Mesothelial cell of epicardium (in vitro differentiated cells): ENCODE measurements at regions not wholly inside any gene's neighbourhood (a gene's known extent, or its start where the extent isn't known, plus 50 kb on each side); places are given as distances from the start of the nearest gene placed in this dataset.

Experiments
- DNase-seq, 2 experiments: peaks; one replicate each; pipeline ENCODE4 v3.0.0; 2021; ENCODE audit warnings: low spot score in 2 of 2; ENCODE audit not compliant: unreplicated experiment in 2 of 2
- H3K27ac Mint-ChIP-seq: 2 replicates; pipeline ENCODE4 v1.8.0; 2021; ENCODE audit warnings: mixed read lengths
- H3K27me3 Mint-ChIP-seq: 2 replicates; pipeline ENCODE4 v1.8.0; 2021; ENCODE audit warnings: low read depth, mixed read lengths
- H3K36me3 Mint-ChIP-seq: 2 replicates; pipeline ENCODE4 v1.8.0; 2021; ENCODE audit warnings: mixed read lengths
- H3K4me1 Mint-ChIP-seq: 2 replicates; pipeline ENCODE4 v1.8.0; 2021; ENCODE audit warnings: mixed read lengths
- H3K4me3 Mint-ChIP-seq: 2 replicates; pipeline ENCODE4 v1.8.0; 2021; ENCODE audit warnings: mild to moderate bottlenecking, moderate library complexity, mixed read lengths
- H3K9me3 Mint-ChIP-seq: 2 replicates; pipeline ENCODE4 v1.8.0; 2021; ENCODE audit warnings: mixed read lengths
- TF ChIP-seq, protein P1 (sequence below): fragments of 200-600 bp; sonication (generic); IDR thresholded peaks from one replicate; pipeline ENCODE4 v1.5.0; 2021; ENCODE audit warnings: antibody characterized with exemption; ENCODE audit not compliant: unreplicated experiment

DNA sequence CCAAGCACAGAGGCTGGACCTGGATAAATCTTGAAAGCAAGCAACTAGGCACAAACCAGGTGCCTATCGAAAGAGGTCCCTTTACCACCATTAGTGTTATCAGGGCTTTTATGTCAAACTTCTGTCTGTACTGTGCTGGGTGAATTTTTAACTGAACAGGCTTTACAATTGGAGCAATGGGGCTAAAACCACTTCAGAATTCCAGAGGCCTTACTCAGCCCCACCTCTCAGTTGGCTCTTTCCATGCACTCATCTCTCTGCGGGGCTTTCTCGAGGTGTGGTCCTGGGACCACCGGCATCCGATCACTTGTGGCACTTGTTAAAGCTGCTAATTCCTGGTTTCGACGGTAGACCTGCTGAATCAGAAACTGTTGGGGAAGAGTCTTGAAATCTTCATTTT, 232.5 kb downstream of the SOX4 start:
- H3K4me3 Mint-ChIP-seq: no peak overlapping the region
- TF ChIP-seq, protein P1, sequence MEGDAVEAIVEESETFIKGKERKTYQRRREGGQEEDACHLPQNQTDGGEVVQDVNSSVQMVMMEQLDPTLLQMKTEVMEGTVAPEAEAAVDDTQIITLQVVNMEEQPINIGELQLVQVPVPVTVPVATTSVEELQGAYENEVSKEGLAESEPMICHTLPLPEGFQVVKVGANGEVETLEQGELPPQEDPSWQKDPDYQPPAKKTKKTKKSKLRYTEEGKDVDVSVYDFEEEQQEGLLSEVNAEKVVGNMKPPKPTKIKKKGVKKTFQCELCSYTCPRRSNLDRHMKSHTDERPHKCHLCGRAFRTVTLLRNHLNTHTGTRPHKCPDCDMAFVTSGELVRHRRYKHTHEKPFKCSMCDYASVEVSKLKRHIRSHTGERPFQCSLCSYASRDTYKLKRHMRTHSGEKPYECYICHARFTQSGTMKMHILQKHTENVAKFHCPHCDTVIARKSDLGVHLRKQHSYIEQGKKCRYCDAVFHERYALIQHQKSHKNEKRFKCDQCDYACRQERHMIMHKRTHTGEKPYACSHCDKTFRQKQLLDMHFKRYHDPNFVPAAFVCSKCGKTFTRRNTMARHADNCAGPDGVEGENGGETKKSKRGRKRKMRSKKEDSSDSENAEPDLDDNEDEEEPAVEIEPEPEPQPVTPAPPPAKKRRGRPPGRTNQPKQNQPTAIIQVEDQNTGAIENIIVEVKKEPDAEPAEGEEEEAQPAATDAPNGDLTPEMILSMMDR: no peak
- H3K36me3 Mint-ChIP-seq: peaks cover 1% of the 10 kb centered on the region
- peaks cover 62% of the 10 kb centered on the region for H3K4me1 Mint-ChIP-seq
- no peaks in the 10 kb centered on the region for H3K27me3 Mint-ChIP-seq
- H3K9me3 Mint-ChIP-seq: no peaks in the 10 kb centered on the region
- peak overlapping the region; percentile 84 for H3K27ac Mint-ChIP-seq
- DNase-seq: no peak

DNA sequence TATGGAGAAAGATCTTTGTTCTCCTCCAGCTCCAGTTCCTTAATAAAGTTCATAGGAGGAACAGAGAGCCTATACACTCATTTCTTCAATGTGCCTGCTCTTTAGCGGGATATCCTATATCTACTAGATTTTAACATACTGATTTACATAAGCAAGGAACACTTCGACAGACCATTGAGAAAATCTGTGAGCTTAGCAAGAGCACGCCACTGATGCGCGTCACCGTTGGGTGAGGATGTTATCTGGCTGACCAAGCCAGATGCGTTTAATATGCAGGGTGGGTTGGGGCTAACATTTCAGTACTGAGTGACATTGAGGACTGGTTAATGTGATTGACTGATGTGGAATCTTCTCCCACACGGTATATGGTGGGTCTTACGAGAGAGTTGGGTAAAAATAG, 233.4 kb downstream of the SOX4 start:
- H3K4me3 Mint-ChIP-seq: no peak overlapping the region
- TF ChIP-seq, protein P1: no peak
- no peaks in the 10 kb centered on the region for H3K36me3 Mint-ChIP-seq
- no peaks in the 10 kb centered on the region for H3K9me3 Mint-ChIP-seq
- no peak for DNase-seq
- H3K4me1 Mint-ChIP-seq: peaks cover 71% of the 10 kb centered on the region
- no peaks in the 10 kb centered on the region for H3K27me3 Mint-ChIP-seq
- peak overlapping the region; percentile 57 for H3K27ac Mint-ChIP-seq

DNA sequence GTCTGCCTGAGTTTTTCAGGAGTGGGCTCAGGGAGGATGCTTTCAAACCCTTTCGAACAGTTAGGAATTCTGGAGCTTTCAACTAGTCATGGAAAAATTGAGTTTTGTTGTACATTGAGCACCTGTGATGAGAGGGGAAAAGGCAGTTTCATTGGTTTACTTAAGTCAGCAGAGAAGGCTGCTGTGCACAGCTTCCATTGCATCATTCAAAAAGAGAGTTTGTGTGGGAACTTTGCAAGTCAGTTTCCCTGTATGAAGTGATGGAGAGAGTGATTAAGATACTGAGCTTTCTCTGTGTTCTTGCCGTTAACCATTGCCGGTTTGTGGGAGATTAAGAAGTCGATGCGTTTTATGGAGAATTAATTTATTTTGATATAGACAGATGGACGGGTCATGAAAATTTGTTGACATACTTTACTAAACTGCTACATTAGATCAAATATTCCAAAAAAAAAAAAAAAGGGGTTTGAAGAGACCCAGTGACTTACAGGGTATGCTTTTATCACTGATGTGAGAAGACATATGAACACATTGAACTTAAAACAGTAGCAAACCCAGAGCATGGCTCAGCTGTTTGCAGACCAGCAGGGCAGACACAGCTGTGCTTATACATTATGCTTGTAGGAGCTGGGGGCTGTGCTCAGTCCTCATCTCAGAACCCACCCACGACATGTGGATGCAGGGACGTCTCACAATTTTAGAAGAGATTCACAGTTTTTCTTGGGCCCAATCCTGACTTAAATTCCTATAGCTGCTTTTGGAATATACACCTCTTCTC, 234.1 kb downstream of the SOX4 start:
- no peak overlapping the region for H3K4me3 Mint-ChIP-seq
- peak overlapping the region; percentile 43 for H3K27ac Mint-ChIP-seq

DNA sequence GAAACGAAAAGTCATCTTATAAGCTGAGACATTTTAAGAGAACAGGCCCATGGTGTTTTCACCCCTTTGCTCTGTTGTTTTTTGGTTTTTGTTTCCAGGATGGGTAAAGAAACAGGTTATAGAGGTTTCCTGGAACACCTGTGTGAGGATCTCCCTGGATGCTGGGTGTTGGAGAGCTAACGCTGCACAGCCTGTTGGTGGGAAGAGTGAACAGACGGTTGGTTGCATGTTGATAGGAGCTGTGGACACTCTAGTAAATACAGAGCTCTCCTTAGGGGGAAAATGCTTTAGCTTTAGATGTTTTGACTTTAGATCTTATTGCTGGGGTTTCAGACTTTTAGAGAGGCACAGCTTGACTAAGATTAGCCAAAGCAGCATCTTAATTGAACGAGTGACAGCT, 235.2 kb downstream of the SOX4 start:
- H3K9me3 Mint-ChIP-seq: no peaks in the 10 kb centered on the region
- no peak for DNase-seq
- no peaks in the 10 kb centered on the region for H3K27me3 Mint-ChIP-seq
- TF ChIP-seq, protein P1: no peak
- H3K4me1 Mint-ChIP-seq: peaks cover 76% of the 10 kb centered on the region
- no peak overlapping the region for H3K4me3 Mint-ChIP-seq
- peaks cover 4% of the 10 kb centered on the region for H3K36me3 Mint-ChIP-seq
- H3K27ac Mint-ChIP-seq: peak overlapping the region; percentile 43

More for the DNA sequence above, 234.1 kb downstream of the SOX4 start:
- TF ChIP-seq, protein P1: no peak
- no peaks in the 10 kb centered on the region for H3K9me3 Mint-ChIP-seq
- no peaks in the 10 kb centered on the region for H3K27me3 Mint-ChIP-seq
- no peak for DNase-seq
- peaks cover 77% of the 10 kb centered on the region for H3K4me1 Mint-ChIP-seq
- no peaks in the 10 kb centered on the region for H3K36me3 Mint-ChIP-seq

DNA sequence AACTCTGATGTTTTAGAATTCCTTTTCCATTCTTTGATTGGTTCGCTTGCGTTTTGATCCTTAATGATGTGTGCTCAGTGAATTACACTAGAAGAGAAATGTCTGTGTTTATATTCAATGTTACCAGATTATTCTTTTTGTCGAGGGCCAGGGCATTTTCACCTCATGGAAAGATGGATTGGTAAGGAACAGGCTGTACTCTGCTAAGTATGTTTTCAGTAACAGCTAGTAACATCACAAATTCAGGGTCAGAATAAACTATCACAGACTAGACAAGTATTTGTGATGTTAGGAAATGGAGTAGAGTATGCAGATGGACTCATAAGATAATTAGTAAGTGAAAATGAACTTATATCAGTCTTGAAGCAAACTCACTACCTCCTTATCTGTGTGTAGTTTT, 235.6 kb downstream of the SOX4 start:
- Mint-ChIP-seq H3K27ac (peak overlapping the region; percentile 22), H3K9me3 (no peaks in the 10 kb centered on the region), H3K27me3 (no peaks in the 10 kb centered on the region), H3K4me1 (peaks cover 74% of the 10 kb centered on the region), H3K4me3 (no peak overlapping the region), H3K36me3 (peaks cover 4% of the 10 kb centered on the region)
- TF ChIP-seq, protein P1: no peak
- no peak for DNase-seq
